ENCODE measurements at regions not wholly inside any gene's neighbourhood (a gene's known extent, or its start where the extent isn't known, plus 50 kb on each side); places are given as distances from the start of the nearest gene placed in this dataset.

GRCh38 chr7:41754046-41754445, 51.2 kb upstream of the INHBA start:
- intact Hi-C loops (cut with micrococcal nuclease), result no loop called here
- peaks cover 11 to 22% of the 10 kb centered on the region in 2 donors for H3K9me3 ChIP-seq (replicated peaks in 1 of 2; ENCODE audit: control insufficient read depth in 1 of 2, insufficient read depth in 1 of 2, low read length in 2 of 2)
- no peaks in the 10 kb centered on the region for H3K27me3 ChIP-seq (ENCODE audit: control insufficient read depth in 2 of 2, insufficient read depth in 2 of 2, low read length in 2 of 2)
- H4K20me1 ChIP-seq (ENCODE audit: insufficient read depth, low read length), result no peaks in the 10 kb centered on the region
- H3K27ac ChIP-seq (ENCODE audit: low read depth in 1 of 2, low read length in 2 of 2), result no peak overlapping the region
- H3K4me3 Mint-ChIP-seq, result no peak overlapping the region
- no peak for DNase-seq
- peaks cover 1% of the 10 kb centered on the region for H3K4me1 Mint-ChIP-seq
- H3K9ac ChIP-seq (ENCODE audit: insufficient read depth, low read length, poor library complexity, severe bottlenecking), result no peak overlapping the region
- H3K79me2 ChIP-seq (ENCODE audit: insufficient read depth, low read length), result no peaks in the 10 kb centered on the region
- no peak overlapping the region for H3K27ac Mint-ChIP-seq
- H3K36me3 Mint-ChIP-seq, result no peaks in the 10 kb centered on the region
- no peaks in the 10 kb centered on the region for H3K4me1 ChIP-seq (ENCODE audit: control insufficient read depth in 1 of 2, insufficient read depth in 2 of 2, low read length in 2 of 2)
- no peaks in the 10 kb centered on the region for H3K36me3 ChIP-seq (replicated peaks in 1 of 2; ENCODE audit: control insufficient read depth in 1 of 2, insufficient read depth in 2 of 2, low read length in 2 of 2)
- no peak overlapping the region for H3K4me2 ChIP-seq (replicated peaks; ENCODE audit: extremely low read depth, low read length, poor library complexity, severe bottlenecking)
- no peak overlapping the region for H3K4me3 ChIP-seq (replicated peaks in 1 of 3; ENCODE audit: low read depth in 2 of 3, low read length in 3 of 3)
- H3K9me3 Mint-ChIP-seq, result peaks cover 10 to 51% (median 31%) of the 10 kb centered on the region in 7 donors
- H3K27me3 Mint-ChIP-seq (ENCODE audit: low read depth in 3 of 3), result peaks cover 0 to 3% (median 2%) of the 10 kb centered on the region in 3 donors
- TF ChIP-seq CTCF (IDR thresholded peaks at IDR 0.05), result no peak
- no peak overlapping the region for H2AFZ ChIP-seq (ENCODE audit: insufficient read depth, low read depth, low read length, poor library complexity, severe bottlenecking)

All from CD14-positive monocyte (primary cell).